ENCODE measurements at regions not wholly inside any gene's neighbourhood (a gene's known extent, or its start where the extent isn't known, plus 50 kb on each side); places are given as distances from the start of the nearest gene placed in this dataset.

- no peak overlapping the region for H3K27ac ChIP-seq
- no peak overlapping the region for H3K9ac ChIP-seq
- H3K79me2 ChIP-seq, result no peaks in the 10 kb centered on the region
- H3K27me3 ChIP-seq (ENCODE audit: control insufficient read depth, insufficient read depth, low read length), result no peaks in the 10 kb centered on the region
- H2AFZ ChIP-seq, result no peak overlapping the region
- no peaks in the 10 kb centered on the region for H3K9me3 ChIP-seq (ENCODE audit: control insufficient read depth, low read length)
- H3K4me3 ChIP-seq (ENCODE audit: low read depth, low read length), result no peak overlapping the region
- no peak overlapping the region for H3K4me2 ChIP-seq (ENCODE audit: low read length)
- TF ChIP-seq, protein P1, sequence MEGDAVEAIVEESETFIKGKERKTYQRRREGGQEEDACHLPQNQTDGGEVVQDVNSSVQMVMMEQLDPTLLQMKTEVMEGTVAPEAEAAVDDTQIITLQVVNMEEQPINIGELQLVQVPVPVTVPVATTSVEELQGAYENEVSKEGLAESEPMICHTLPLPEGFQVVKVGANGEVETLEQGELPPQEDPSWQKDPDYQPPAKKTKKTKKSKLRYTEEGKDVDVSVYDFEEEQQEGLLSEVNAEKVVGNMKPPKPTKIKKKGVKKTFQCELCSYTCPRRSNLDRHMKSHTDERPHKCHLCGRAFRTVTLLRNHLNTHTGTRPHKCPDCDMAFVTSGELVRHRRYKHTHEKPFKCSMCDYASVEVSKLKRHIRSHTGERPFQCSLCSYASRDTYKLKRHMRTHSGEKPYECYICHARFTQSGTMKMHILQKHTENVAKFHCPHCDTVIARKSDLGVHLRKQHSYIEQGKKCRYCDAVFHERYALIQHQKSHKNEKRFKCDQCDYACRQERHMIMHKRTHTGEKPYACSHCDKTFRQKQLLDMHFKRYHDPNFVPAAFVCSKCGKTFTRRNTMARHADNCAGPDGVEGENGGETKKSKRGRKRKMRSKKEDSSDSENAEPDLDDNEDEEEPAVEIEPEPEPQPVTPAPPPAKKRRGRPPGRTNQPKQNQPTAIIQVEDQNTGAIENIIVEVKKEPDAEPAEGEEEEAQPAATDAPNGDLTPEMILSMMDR (IDR thresholded peaks at IDR 0.05), result no peak
- no peaks in the 10 kb centered on the region for H3K4me1 ChIP-seq
- no peaks in the 10 kb centered on the region for H3K36me3 ChIP-seq (ENCODE audit: control insufficient read depth, insufficient read depth, low read length)
Measured at GRCh38 chrX:22325096-22325495, 52.4 kb downstream of the CBLL2 start.

GRCh38 chrX:22329783-22330182 lies 57.1 kb downstream of the CBLL2 start:
- no peaks in the 10 kb centered on the region for H3K9me3 ChIP-seq (ENCODE audit: control insufficient read depth, low read length)
- H3K27me3 ChIP-seq (ENCODE audit: control insufficient read depth, insufficient read depth, low read length), result no peaks in the 10 kb centered on the region
- no peak overlapping the region for H3K9ac ChIP-seq
- no peak overlapping the region for H3K4me3 ChIP-seq (ENCODE audit: low read depth, low read length)
- H3K27ac ChIP-seq, result no peak overlapping the region
- no peak overlapping the region for H3K4me2 ChIP-seq (ENCODE audit: low read length)
- TF ChIP-seq, protein P1 (IDR thresholded peaks at IDR 0.05), result no peak
- H2AFZ ChIP-seq, result no peak overlapping the region
- no peaks in the 10 kb centered on the region for H3K36me3 ChIP-seq (ENCODE audit: control insufficient read depth, insufficient read depth, low read length)
- no peaks in the 10 kb centered on the region for H3K4me1 ChIP-seq
- H3K79me2 ChIP-seq, result no peaks in the 10 kb centered on the region

- Histone ChIP-seq H3K9me3 (ENCODE audit: control insufficient read depth, low read length) (no peaks in the 10 kb centered on the region), H3K4me2 (ENCODE audit: low read length) (no peak overlapping the region), H3K27me3 (ENCODE audit: control insufficient read depth, insufficient read depth, low read length) (no peaks in the 10 kb centered on the region), H3K27ac (no peak overlapping the region), H3K79me2 (no peaks in the 10 kb centered on the region), H3K9ac (no peak overlapping the region), H3K4me3 (ENCODE audit: low read depth, low read length) (no peak overlapping the region), H2AFZ (no peak overlapping the region), H3K36me3 (ENCODE audit: control insufficient read depth, insufficient read depth, low read length) (no peaks in the 10 kb centered on the region), H3K4me1 (no peaks in the 10 kb centered on the region)
- TF ChIP-seq, protein P1 (IDR thresholded peaks at IDR 0.05), result no peak
Measured at GRCh38 chrX:22338740-22339139, 66.0 kb downstream of the CBLL2 start.

DNA sequence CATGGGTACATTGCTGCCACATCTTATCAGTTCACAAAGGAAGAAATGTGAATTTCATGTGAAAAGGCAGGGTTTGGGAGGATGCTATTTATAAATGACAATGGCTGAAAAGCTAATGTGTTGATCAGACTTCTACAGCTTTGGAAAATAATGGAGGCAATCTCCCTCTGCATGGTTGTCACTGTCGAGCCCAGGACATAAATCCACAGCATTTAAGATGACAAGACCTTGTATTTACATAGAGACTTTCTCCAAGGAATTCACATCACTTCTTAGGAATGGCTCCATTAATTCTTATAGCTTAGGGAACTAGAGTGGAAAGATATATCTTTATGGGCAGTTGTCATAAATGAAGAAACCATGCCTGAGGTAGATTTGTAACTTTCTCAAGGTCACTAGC lies 66.7 kb downstream of the CBLL2 start:
- no peak overlapping the region for H3K4me3 ChIP-seq (ENCODE audit: low read depth, low read length)
- H3K9ac ChIP-seq, result no peak overlapping the region
- H3K4me2 ChIP-seq (ENCODE audit: low read length), result no peak overlapping the region
- H3K27ac ChIP-seq, result no peak overlapping the region
- no peaks in the 10 kb centered on the region for H3K36me3 ChIP-seq (ENCODE audit: control insufficient read depth, insufficient read depth, low read length)
- H3K9me3 ChIP-seq (ENCODE audit: control insufficient read depth, low read length), result no peaks in the 10 kb centered on the region
- H2AFZ ChIP-seq, result no peak overlapping the region
- no peaks in the 10 kb centered on the region for H3K4me1 ChIP-seq
- TF ChIP-seq, protein P1 (IDR thresholded peaks at IDR 0.05), result no peak
- no peaks in the 10 kb centered on the region for H3K27me3 ChIP-seq (ENCODE audit: control insufficient read depth, insufficient read depth, low read length)
- no peaks in the 10 kb centered on the region for H3K79me2 ChIP-seq

DNA sequence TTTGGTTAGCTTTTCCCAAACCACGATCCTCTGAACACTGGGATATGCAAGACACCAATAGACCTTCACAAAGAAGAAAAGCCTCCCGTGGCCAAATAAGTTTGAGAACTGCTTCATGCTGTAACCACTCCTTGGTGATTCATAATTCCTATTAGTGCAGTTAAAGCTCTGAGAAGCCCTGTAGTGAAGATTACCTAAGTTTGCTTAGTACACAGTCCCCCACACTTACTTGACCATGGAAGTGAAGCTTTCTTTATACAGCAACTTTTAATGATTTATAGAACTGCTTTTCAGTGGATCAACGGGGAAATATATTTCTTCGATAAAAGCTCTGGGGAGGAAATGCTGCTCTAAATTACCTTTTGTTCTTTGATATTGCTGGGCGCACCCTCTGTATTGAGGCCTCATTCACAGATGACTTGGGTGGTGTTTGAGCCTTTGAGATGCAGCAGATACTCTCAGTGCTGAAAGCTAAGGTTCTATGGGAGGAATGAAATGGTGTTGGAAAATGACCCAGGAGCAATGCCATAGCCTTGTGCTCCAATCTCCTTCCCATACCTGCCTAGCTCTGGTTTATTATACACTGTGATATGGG lies 67.4 kb downstream of the CBLL2 start:
- Histone ChIP-seq H3K4me1 (no peaks in the 10 kb centered on the region), H3K27me3 (ENCODE audit: control insufficient read depth, insufficient read depth, low read length) (no peaks in the 10 kb centered on the region), H3K9me3 (ENCODE audit: control insufficient read depth, low read length) (no peaks in the 10 kb centered on the region), H3K9ac (no peak overlapping the region), H3K4me2 (ENCODE audit: low read length) (no peak overlapping the region), H3K4me3 (ENCODE audit: low read depth, low read length) (no peak overlapping the region), H3K36me3 (ENCODE audit: control insufficient read depth, insufficient read depth, low read length) (no peaks in the 10 kb centered on the region), H3K79me2 (no peaks in the 10 kb centered on the region), H2AFZ (no peak overlapping the region), H3K27ac (no peak overlapping the region)
- TF ChIP-seq, protein P1 (IDR thresholded peaks at IDR 0.05), result no peak
